ENCODE measurements at regions not wholly inside any gene's neighbourhood (a gene's known extent, or its start where the extent isn't known, plus 50 kb on each side); places are given as distances from the start of the nearest gene placed in this dataset.

- no peak for TF ChIP-seq POLR2AphosphoS5 (IDR thresholded peaks at IDR 0.05)
- no peak for TF ChIP-seq CTCF (IDR thresholded peaks at IDR 0.05)
- TF ChIP-seq POLR2A (IDR thresholded peaks at IDR 0.05), result no peak
Measured at GRCh38 chr9:13879011-13879410, 434.9 kb downstream of the NFIB start.
